Fibroblast of peridontal ligament (primary cell): ENCODE measurements at regions not wholly inside any gene's neighbourhood (a gene's known extent, or its start where the extent isn't known, plus 50 kb on each side); places are given as distances from the start of the nearest gene placed in this dataset.
"Not testable (repeated sequence)": the region's sequence is repeated elsewhere in the genome, so short reads cannot be mapped to it uniquely, and the experiment has no call there.

Experiments used
- DNase-seq: peaks from one replicate; pipeline ENCODE4 v3.0.0-alpha.2; 2010; ENCODE audit errors: extremely low read depth

DNA sequence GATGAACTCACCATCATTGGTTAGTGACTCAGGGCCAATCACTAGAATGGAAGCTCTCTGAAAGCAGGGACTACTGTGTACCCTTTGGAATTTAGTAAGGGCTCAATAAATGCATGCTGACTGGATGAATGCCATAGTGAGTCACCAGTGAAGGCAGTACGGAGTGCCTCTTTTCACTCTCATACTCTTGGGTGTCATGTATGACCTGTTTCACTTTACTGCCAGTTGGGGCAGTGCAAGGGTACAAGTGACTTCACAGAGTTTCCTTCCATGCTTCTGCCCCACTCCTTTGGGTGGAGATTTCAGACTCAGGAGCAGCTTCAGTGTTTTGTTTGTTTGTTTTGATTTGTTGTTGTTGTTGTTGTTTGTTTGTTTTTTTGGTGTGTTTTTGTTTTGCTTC lies 57.7 kb downstream of the SOX3 start:
- DNase-seq, result no peak

GRCh38 chrX:140440876-140441275 lies 64.0 kb downstream of the SOX3 start:
- no peak for DNase-seq

- no peak for DNase-seq
Observed at GRCh38 chrX:140439476-140439875, 65.4 kb downstream of the SOX3 start.

DNA sequence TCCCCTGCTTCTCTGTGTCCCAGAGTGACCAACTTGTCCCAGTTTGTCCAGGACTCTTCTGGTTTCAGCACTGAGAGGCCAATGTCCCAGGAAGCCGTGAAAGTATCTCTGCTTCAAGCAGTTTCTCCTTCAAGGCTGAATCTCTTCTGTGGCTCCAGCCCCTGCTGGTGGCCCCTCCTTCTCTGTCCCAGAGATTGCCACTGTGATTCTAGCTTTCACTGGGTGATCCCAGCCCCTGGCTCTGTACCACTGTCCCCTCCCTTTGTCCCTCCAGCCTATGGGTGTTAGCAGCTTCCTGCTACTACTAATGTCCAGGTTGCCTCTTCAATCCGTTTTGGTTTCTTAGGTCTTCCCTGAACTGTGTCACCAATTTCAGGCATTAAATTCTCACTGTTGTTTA lies 70.5 kb downstream of the SOX3 start:
- no peak for DNase-seq

- DNase-seq, result no peak
Observed at GRCh38 chrX:140433582-140433981, 71.3 kb downstream of the SOX3 start.

DNA sequence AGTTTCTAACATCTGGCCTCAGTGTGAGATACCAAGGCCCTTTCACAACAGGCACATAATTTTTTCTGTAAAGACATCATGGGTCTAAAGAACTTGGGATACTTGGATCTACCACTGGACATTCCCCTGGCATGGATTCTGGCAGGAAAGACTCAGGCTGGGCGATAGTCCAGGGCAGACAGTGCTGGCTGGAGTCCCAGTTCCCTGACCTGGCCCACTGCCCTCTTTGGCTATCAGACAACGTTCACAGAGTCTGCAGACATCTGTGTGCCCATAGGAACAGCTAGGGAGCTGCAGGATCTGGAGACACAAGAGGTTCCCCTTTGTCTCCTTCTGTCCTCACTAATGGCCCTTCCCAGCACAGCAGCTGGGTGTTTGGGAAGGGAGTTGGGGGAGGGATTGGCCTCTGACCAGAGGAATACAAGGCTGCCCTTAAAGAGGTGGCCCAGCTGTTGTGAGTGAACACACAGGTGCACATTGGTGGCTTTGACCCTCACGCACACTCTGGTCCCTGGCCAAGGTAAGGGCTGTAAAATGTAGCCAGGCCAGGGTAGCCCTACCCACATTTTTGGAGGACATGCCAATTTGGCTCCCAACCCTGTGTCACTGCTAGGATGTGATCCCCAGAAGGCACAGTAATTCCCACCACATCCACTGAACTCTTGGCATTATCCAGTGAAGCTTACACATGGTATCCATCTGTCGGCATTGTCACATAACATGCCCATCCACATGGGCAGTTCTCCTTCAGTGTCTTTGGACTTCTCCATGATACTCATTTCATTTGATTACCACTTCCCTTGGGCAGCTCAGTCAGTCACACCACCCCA lies 72.3 kb downstream of the SOX3 start:
- DNase-seq, result no peak

GRCh38 chrX:140431521-140431920 lies 73.3 kb downstream of the SOX3 start:
- DNase-seq, result no peak

DNA sequence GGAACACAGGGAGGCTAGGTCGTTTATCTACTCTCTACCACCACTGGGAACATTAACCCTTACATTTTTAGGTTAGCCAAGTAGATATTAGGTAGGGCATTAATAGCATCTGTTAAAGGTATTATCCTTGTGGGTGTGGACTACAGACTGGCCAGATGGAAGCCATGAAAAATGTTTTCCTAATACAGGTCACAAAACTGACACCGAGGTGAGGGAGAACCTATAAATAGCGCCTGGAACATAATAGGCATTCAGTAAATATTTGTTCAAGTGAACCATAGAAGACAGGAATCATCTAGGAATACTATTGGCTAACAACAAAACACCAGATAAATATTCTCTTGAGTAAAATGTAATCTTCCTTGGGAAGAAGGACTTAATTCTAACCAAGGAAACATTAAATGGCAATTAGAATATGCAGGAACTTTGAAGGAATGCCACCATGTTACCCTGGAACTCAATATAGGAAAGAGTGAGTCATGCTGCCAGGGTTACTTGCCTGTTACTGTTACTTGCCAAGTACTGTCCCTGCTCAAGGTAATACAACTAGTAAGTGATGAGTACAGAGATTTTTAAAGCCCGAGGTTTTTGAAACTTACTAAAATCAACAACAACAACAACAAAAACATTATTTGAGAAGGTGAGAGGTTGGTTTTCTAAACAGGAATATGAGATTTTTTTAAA lies 79.0 kb downstream of the SOX3 start:
- DNase-seq, result no peak

DNA sequence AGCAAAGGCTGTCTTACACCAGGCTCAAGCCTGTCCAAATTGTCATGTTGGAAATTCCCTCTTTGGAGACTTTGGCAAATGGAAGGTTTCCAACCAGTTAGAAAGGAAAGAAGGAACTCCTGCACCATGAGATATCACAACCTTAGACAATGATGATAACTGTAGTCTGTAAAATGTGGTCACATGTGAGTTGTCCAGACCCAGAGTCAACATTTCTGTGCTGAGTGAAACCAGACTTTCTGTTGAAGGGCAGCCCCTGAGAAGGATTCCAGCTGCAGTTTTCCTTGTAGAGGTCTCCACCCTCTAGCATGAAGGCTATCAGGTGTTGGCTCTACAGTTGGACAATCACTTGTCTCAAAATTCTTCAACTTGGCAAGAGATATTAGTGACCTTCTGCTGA lies 82.4 kb downstream of the SOX3 start:
- no peak for DNase-seq

GRCh38 chrX:140402131-140402530 lies 102.7 kb downstream of the SOX3 start:
- DNase-seq, result not testable (repeated sequence)

- DNase-seq, result not testable (repeated sequence)
Observed at GRCh38 chrX:140396326-140396725, 108.5 kb downstream of the SOX3 start.

DNA sequence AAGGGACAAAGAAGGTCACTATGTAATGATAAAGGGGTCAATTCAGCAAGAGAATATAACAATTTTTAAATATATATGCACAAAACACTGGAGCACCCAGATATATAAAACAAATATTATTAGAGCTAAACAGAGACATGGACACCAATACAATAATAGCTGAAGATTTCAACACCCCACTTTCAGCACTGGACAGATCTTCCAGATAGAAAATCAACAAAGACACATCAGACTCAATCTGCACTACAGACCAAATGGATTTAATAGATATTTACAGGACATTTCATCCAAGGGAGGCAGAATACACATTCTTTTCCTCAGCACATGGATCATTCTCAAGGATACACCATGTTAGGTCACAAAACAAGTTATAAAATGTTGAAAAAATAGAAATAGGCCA lies 111.4 kb downstream of the SOX3 start:
- DNase-seq, result no peak

- DNase-seq, result no peak
Observed at GRCh38 chrX:140391313-140391712, 113.6 kb downstream of the SOX3 start.

- DNase-seq, result no peak
Observed at GRCh38 chrX:140389331-140389730, 115.5 kb downstream of the SOX3 start.

- no peak for DNase-seq
Observed at GRCh38 chrX:140362861-140363260, 142.0 kb downstream of the SOX3 start.

- no peak for DNase-seq
Observed at GRCh38 chrX:140360924-140361323, 143.9 kb downstream of the SOX3 start.

GRCh38 chrX:140360284-140360683 lies 144.6 kb downstream of the SOX3 start:
- DNase-seq, result no peak

- DNase-seq, result no peak
Observed at GRCh38 chrX:140355922-140356321, 148.9 kb downstream of the SOX3 start.

GRCh38 chrX:140355429-140355828 lies 149.4 kb downstream of the SOX3 start:
- no peak for DNase-seq

GRCh38 chrX:140354431-140355120 lies 150.3 kb downstream of the SOX3 start:
- no peak for DNase-seq

DNA sequence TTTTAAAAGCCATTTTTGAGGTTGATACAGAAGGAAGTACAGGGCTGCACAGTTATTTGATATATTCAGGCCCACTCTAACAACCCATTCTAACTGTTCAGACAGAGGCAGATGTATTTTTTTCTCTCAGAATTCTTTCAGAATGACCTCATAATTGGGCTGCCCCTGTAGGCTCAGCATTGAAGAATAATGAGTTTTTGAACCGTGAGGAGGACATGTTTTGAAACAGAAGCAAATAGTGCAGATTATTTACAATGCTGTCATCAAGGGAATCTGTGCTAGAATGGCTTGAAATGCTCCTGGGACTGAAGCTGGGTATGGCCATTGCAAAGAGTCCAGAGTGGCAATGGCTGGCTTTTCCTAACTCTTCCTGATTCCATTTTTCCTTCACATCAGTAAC lies 158.1 kb downstream of the SOX3 start:
- no peak for DNase-seq

GRCh38 chrX:140343226-140343868 lies 161.5 kb downstream of the SOX3 start:
- no peak for DNase-seq
